Neural progenitor cell (in vitro differentiated cells): ENCODE measurements at regions not wholly inside any gene's neighbourhood (a gene's known extent, or its start where the extent isn't known, plus 50 kb on each side); places are given as distances from the start of the nearest gene placed in this dataset.

Experiments used
- EZH2 ChIP-seq: fragments of 200-600 bp; sonication (generic); IDR thresholded peaks from 2 replicates; pipeline ENCODE4 v1.6.1; 2017; ENCODE audit warnings: antibody characterized with exemption, mild to moderate bottlenecking, moderate library complexity
- EZH2phosphoT487 ChIP-seq: fragments of 200-600 bp; sonication (generic); IDR thresholded peaks from 2 replicates; pipeline ENCODE4 v1.6.1; 2017; ENCODE audit warnings: antibody characterized with exemption
- TF ChIP-seq, protein P1 (sequence below): fragments of 200-600 bp; sonication (generic); IDR thresholded peaks from 2 replicates; pipeline ENCODE4 v1.5.1; 2017; ENCODE audit warnings: antibody characterized with exemption, mild to moderate bottlenecking

DNA sequence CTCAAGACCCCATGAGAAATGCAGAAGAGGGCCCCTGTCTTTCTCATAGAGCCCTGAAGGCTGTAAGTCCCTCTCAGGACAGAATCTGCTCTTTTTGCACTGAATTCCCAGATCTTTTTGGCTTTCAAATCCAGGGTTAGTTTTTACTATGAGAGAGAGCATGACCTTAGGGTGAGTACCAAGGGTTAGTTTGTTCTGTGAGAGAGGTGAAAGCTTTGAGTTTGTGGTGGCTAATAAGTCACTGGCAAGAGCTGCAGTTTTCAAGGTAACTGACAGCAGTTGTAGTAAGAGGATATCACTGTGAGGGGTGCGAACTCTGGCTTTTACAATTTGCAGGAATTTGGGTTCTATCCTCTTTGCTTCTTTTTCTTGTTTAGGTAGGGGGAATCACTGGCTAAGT, 248.4 kb upstream of the KCNH7 start:
- TF ChIP-seq, protein P1, sequence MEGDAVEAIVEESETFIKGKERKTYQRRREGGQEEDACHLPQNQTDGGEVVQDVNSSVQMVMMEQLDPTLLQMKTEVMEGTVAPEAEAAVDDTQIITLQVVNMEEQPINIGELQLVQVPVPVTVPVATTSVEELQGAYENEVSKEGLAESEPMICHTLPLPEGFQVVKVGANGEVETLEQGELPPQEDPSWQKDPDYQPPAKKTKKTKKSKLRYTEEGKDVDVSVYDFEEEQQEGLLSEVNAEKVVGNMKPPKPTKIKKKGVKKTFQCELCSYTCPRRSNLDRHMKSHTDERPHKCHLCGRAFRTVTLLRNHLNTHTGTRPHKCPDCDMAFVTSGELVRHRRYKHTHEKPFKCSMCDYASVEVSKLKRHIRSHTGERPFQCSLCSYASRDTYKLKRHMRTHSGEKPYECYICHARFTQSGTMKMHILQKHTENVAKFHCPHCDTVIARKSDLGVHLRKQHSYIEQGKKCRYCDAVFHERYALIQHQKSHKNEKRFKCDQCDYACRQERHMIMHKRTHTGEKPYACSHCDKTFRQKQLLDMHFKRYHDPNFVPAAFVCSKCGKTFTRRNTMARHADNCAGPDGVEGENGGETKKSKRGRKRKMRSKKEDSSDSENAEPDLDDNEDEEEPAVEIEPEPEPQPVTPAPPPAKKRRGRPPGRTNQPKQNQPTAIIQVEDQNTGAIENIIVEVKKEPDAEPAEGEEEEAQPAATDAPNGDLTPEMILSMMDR, result no peak
- TF ChIP-seq EZH2 (no peak), EZH2phosphoT487 (no peak)
